ENCODE measurements at regions not wholly inside any gene's neighbourhood (a gene's known extent, or its start where the extent isn't known, plus 50 kb on each side); places are given as distances from the start of the nearest gene placed in this dataset.

- peaks cover 5% of the 10 kb centered on the region for H3K27me3 Mint-ChIP-seq (ENCODE audit: insufficient read depth, unreplicated experiment)
- no peak overlapping the region for H3K27ac Mint-ChIP-seq (ENCODE audit: unreplicated experiment)
- intact Hi-C loops (cut with micrococcal nuclease; ENCODE audit: unreplicated experiment) = no loop called here
- Histone ChIP-seq H3K4me3 (ENCODE audit: low read depth, low read length) (no peak overlapping the region), H3K36me3 (ENCODE audit: control insufficient read depth, insufficient read depth, low read length) (no peaks in the 10 kb centered on the region), H3K27me3 (replicated peaks; ENCODE audit: control insufficient read depth, insufficient read depth, low read length) (no peaks in the 10 kb centered on the region), H3K9me3 (no peaks in the 10 kb centered on the region), H3K4me1 (no peaks in the 10 kb centered on the region)
- H3K36me3 Mint-ChIP-seq (ENCODE audit: insufficient read depth, unreplicated experiment) = no peaks in the 10 kb centered on the region
- no peak for DNase-seq
- POLR2A ChIA-PET = no interaction called here
- H3K9me3 Mint-ChIP-seq (ENCODE audit: unreplicated experiment) = no peaks in the 10 kb centered on the region
- peaks cover 6% of the 10 kb centered on the region for H3K4me1 Mint-ChIP-seq (ENCODE audit: low read depth, unreplicated experiment)
- H3K4me3 Mint-ChIP-seq (ENCODE audit: unreplicated experiment) = no peak overlapping the region
- BruUV-seq (replicated peaks) = no TSS peak
- CTCF ChIA-PET = no interaction called here
- TF ChIP-seq, protein P1, sequence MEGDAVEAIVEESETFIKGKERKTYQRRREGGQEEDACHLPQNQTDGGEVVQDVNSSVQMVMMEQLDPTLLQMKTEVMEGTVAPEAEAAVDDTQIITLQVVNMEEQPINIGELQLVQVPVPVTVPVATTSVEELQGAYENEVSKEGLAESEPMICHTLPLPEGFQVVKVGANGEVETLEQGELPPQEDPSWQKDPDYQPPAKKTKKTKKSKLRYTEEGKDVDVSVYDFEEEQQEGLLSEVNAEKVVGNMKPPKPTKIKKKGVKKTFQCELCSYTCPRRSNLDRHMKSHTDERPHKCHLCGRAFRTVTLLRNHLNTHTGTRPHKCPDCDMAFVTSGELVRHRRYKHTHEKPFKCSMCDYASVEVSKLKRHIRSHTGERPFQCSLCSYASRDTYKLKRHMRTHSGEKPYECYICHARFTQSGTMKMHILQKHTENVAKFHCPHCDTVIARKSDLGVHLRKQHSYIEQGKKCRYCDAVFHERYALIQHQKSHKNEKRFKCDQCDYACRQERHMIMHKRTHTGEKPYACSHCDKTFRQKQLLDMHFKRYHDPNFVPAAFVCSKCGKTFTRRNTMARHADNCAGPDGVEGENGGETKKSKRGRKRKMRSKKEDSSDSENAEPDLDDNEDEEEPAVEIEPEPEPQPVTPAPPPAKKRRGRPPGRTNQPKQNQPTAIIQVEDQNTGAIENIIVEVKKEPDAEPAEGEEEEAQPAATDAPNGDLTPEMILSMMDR (IDR thresholded peaks at IDR 0.05; ENCODE audit: insufficient read depth in 1 of 2, low read depth in 1 of 2, low read length in 1 of 2, severe bottlenecking in 1 of 2, unreplicated experiment in 1 of 2) = no peak
These were observed 222.8 kb downstream of the HLX start for GRCh38 chr1:221101807-221102605.

DNA sequence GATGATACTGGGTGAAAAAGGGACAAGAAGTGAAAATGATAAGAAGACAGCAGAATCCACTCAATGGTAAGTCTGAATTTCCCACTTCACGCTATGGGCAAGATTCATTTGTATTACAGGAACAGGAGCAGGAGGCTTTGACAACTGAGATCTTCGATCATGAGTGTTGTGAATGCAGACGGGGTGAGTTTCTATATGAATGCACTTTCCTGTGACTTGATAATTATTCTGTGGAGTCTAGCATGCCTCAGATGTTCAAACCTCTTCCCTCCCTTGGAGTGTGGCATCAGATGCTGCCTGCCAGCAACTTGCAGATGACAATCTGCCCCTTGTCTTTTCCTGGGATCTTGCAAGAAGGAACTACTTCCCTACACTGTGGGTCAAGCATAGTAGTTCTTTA, 225.4 kb downstream of the HLX start:
- Histone ChIP-seq H3K27me3 (replicated peaks; ENCODE audit: control insufficient read depth, insufficient read depth, low read length) (no peaks in the 10 kb centered on the region), H3K9me3 (no peaks in the 10 kb centered on the region), H3K4me3 (ENCODE audit: low read depth, low read length) (no peak overlapping the region), H3K4me1 (no peaks in the 10 kb centered on the region), H3K36me3 (ENCODE audit: control insufficient read depth, insufficient read depth, low read length) (no peaks in the 10 kb centered on the region)
- no TSS peak for BruUV-seq (replicated peaks)
- TF ChIP-seq, protein P1 (IDR thresholded peaks at IDR 0.05; ENCODE audit: insufficient read depth in 1 of 2, low read depth in 1 of 2, low read length in 1 of 2, severe bottlenecking in 1 of 2, unreplicated experiment in 1 of 2) = no peak
- ChIA-PET POLR2A (no interaction called here), CTCF (no interaction called here)
- Mint-ChIP-seq H3K4me1 (ENCODE audit: low read depth, unreplicated experiment) (peaks cover 6% of the 10 kb centered on the region), H3K27ac (ENCODE audit: unreplicated experiment) (no peak overlapping the region), H3K9me3 (ENCODE audit: unreplicated experiment) (no peaks in the 10 kb centered on the region), H3K36me3 (ENCODE audit: insufficient read depth, unreplicated experiment) (no peaks in the 10 kb centered on the region), H3K4me3 (ENCODE audit: unreplicated experiment) (no peak overlapping the region), H3K27me3 (ENCODE audit: insufficient read depth, unreplicated experiment) (peaks cover 3% of the 10 kb centered on the region)
- intact Hi-C loops (cut with micrococcal nuclease; ENCODE audit: unreplicated experiment) = no loop called here
- DNase-seq = no peak

DNA sequence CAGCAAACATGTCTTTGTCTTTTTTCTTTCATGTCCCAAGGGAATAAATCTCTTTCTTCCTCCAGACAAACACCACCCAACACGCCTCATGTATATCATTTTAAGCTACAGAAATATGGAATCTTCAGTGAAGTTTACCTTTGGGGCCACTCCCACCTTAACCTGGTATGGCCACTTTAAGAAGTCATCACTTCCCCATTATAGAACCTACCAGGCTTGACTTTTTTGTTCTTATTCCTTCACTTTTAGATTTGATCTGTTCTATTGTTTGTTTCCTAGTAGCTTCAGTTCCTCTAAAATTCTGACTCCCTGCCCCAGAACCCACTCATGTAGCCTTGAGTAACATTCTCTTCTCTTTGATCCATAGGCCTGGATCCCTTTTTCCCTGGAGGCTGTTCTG, 226.3 kb downstream of the HLX start:
- Histone ChIP-seq H3K4me3 (ENCODE audit: low read depth, low read length) (no peak overlapping the region), H3K36me3 (ENCODE audit: control insufficient read depth, insufficient read depth, low read length) (no peaks in the 10 kb centered on the region), H3K4me1 (no peaks in the 10 kb centered on the region), H3K9me3 (no peaks in the 10 kb centered on the region), H3K27me3 (replicated peaks; ENCODE audit: control insufficient read depth, insufficient read depth, low read length) (no peaks in the 10 kb centered on the region)
- no TSS peak for BruUV-seq (replicated peaks)
- intact Hi-C loops (cut with micrococcal nuclease; ENCODE audit: unreplicated experiment) = no loop called here
- Mint-ChIP-seq H3K4me1 (ENCODE audit: low read depth, unreplicated experiment) (peaks cover 6% of the 10 kb centered on the region), H3K4me3 (ENCODE audit: unreplicated experiment) (no peak overlapping the region), H3K9me3 (ENCODE audit: unreplicated experiment) (no peaks in the 10 kb centered on the region), H3K36me3 (ENCODE audit: insufficient read depth, unreplicated experiment) (no peaks in the 10 kb centered on the region), H3K27ac (ENCODE audit: unreplicated experiment) (no peak overlapping the region), H3K27me3 (ENCODE audit: insufficient read depth, unreplicated experiment) (peaks cover 3% of the 10 kb centered on the region)
- no peak for DNase-seq
- CTCF ChIA-PET = no interaction called here
- POLR2A ChIA-PET = no interaction called here
- TF ChIP-seq, protein P1 (IDR thresholded peaks at IDR 0.05; ENCODE audit: insufficient read depth in 1 of 2, low read depth in 1 of 2, low read length in 1 of 2, severe bottlenecking in 1 of 2, unreplicated experiment in 1 of 2) = no peak

All from Caco-2 (cell line).